Breast epithelium (tissue), 3 donors: ENCODE measurements at regions not wholly inside any gene's neighbourhood (a gene's known extent, or its start where the extent isn't known, plus 50 kb on each side); places are given as distances from the start of the nearest gene placed in this dataset.

Experiments used
- POLR2A ChIP-seq: fragments of 450-650 bp; IDR thresholded peaks from one replicate; pipeline ENCODE4 v1.6.1; 2016; ENCODE audit warnings: antibody characterized with exemption, mild to moderate bottlenecking, moderate library complexity
- POLR2AphosphoS5 ChIP-seq, 3 donors: sonication (generic); formaldehyde crosslinking; IDR thresholded peaks; one replicate each; pipeline ENCODE4 v1.6.1; 2017; ENCODE audit warnings: antibody characterized with exemption in 3 of 3
- TF ChIP-seq, protein P1 (sequence below), 3 donors: fragments of 450-650 bp; IDR thresholded peaks; one replicate each; pipeline ENCODE4 v1.5.1; 2016 to 2017; ENCODE audit warnings: antibody characterized with exemption in 3 of 3, mild to moderate bottlenecking in 3 of 3, moderate library complexity in 3 of 3

DNA sequence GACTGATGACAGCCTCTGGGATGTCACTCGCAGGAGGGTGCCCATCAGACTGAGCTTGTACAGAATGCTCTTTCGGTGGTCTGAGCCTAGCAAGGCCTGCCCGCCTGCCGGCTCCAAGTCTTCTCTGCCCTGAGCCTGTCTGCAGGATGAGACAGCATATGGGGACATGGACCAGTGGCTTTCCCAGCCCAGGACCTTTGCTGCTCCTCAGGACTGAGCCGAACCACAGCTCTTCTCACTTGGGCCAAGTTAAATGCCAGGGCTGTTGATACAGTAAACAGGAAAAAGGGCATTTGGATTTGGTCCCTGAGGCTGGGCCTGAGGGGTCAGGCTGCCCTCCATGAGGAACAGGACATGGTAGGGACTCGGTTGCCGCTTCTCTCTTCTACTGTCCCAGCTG, 64.3 kb upstream of the EPS8L3 start:
- TF ChIP-seq, protein P1, sequence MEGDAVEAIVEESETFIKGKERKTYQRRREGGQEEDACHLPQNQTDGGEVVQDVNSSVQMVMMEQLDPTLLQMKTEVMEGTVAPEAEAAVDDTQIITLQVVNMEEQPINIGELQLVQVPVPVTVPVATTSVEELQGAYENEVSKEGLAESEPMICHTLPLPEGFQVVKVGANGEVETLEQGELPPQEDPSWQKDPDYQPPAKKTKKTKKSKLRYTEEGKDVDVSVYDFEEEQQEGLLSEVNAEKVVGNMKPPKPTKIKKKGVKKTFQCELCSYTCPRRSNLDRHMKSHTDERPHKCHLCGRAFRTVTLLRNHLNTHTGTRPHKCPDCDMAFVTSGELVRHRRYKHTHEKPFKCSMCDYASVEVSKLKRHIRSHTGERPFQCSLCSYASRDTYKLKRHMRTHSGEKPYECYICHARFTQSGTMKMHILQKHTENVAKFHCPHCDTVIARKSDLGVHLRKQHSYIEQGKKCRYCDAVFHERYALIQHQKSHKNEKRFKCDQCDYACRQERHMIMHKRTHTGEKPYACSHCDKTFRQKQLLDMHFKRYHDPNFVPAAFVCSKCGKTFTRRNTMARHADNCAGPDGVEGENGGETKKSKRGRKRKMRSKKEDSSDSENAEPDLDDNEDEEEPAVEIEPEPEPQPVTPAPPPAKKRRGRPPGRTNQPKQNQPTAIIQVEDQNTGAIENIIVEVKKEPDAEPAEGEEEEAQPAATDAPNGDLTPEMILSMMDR (IDR thresholded peaks at IDR 0.05), result no peak
- TF ChIP-seq POLR2AphosphoS5 (IDR thresholded peaks at IDR 0.05), result no peak
- TF ChIP-seq POLR2A, result no peak
